ENCODE measurements at regions not wholly inside any gene's neighbourhood (a gene's known extent, or its start where the extent isn't known, plus 50 kb on each side); places are given as distances from the start of the nearest gene placed in this dataset.
A peak's percentile ranks its signal among the peaks of the same experiment; 100 is the strongest.

GRCh38 chr7:41007811-41008210, 695.1 kb downstream of the INHBA start:
- no peak for DNase-seq (ENCODE audit: low read depth, low spot score)

- peak; percentile 4 for DNase-seq (ENCODE audit: low read depth, low spot score)
These were observed 695.5 kb downstream of the INHBA start for GRCh38 chr7:41007351-41007751.

GRCh38 chr7:41006306-41006995, 696.4 kb downstream of the INHBA start:
- DNase-seq (ENCODE audit: low read depth, low spot score): no peak

GRCh38 chr7:41005374-41005901, 697.5 kb downstream of the INHBA start:
- no peak for DNase-seq (ENCODE audit: low read depth, low spot score)

GRCh38 chr7:41003977-41004376, 698.9 kb downstream of the INHBA start:
- no peak for DNase-seq (ENCODE audit: low read depth, low spot score)

GRCh38 chr7:41003611-41003940, 699.3 kb downstream of the INHBA start:
- no peak for DNase-seq (ENCODE audit: low read depth, low spot score)

- DNase-seq (ENCODE audit: low read depth, low spot score): peak; percentile 26
These were observed 699.9 kb downstream of the INHBA start for GRCh38 chr7:41002741-41003610.

GRCh38 chr7:41000042-41000441, 702.8 kb downstream of the INHBA start:
- DNase-seq (ENCODE audit: low read depth, low spot score): no peak

GRCh38 chr7:40996233-40996677, 706.6 kb downstream of the INHBA start:
- DNase-seq (ENCODE audit: low read depth, low spot score): no peak

GRCh38 chr7:40990841-40991240, 712.0 kb downstream of the INHBA start:
- no peak for DNase-seq (ENCODE audit: low read depth, low spot score)

GRCh38 chr7:40987571-40987970, 715.3 kb downstream of the INHBA start:
- DNase-seq (ENCODE audit: low read depth, low spot score): no peak

- DNase-seq (ENCODE audit: low read depth, low spot score): no peak
These were observed 716.5 kb downstream of the INHBA start for GRCh38 chr7:40986351-40986873.

GRCh38 chr7:40983111-40983510, 719.8 kb downstream of the INHBA start:
- no peak for DNase-seq (ENCODE audit: low read depth, low spot score)

- no peak for DNase-seq (ENCODE audit: low read depth, low spot score)
These were observed 723.6 kb downstream of the INHBA start for GRCh38 chr7:40979296-40979695.

GRCh38 chr7:40978047-40978446, 724.8 kb downstream of the INHBA start:
- no peak for DNase-seq (ENCODE audit: low read depth, low spot score)

- DNase-seq (ENCODE audit: low read depth, low spot score): no peak
These were observed 725.4 kb downstream of the INHBA start for GRCh38 chr7:40977533-40977932.

- no peak for DNase-seq (ENCODE audit: low read depth, low spot score)
These were observed 730.5 kb downstream of the INHBA start for GRCh38 chr7:40972426-40972825.

- DNase-seq (ENCODE audit: low read depth, low spot score): no peak
These were observed 733.2 kb downstream of the INHBA start for GRCh38 chr7:40969641-40970040.

GRCh38 chr7:40966693-40967092, 736.2 kb downstream of the INHBA start:
- no peak for DNase-seq (ENCODE audit: low read depth, low spot score)

- DNase-seq (ENCODE audit: low read depth, low spot score): no peak
These were observed 737.1 kb downstream of the INHBA start for GRCh38 chr7:40965774-40966173.

- no peak for DNase-seq (ENCODE audit: low read depth, low spot score)
These were observed 737.9 kb downstream of the INHBA start for GRCh38 chr7:40965016-40965415.

- no peak for DNase-seq (ENCODE audit: low read depth, low spot score)
These were observed 738.3 kb downstream of the INHBA start for GRCh38 chr7:40964610-40965009.

Measured in pulmonary artery endothelial cell (primary cell).